NOMO-1 treated with DMSO at 0.1 percent for 48 hours (cell line): ENCODE measurements at regions not wholly inside any gene's neighbourhood (a gene's known extent, or its start where the extent isn't known, plus 50 kb on each side); places are given as distances from the start of the nearest gene placed in this dataset.

Experiments
- DNase-seq: peaks from one replicate; lab custom pipeline; 2025; ENCODE audit not compliant: unreplicated experiment; lab: John Stamatoyannopoulos, UW

DNA sequence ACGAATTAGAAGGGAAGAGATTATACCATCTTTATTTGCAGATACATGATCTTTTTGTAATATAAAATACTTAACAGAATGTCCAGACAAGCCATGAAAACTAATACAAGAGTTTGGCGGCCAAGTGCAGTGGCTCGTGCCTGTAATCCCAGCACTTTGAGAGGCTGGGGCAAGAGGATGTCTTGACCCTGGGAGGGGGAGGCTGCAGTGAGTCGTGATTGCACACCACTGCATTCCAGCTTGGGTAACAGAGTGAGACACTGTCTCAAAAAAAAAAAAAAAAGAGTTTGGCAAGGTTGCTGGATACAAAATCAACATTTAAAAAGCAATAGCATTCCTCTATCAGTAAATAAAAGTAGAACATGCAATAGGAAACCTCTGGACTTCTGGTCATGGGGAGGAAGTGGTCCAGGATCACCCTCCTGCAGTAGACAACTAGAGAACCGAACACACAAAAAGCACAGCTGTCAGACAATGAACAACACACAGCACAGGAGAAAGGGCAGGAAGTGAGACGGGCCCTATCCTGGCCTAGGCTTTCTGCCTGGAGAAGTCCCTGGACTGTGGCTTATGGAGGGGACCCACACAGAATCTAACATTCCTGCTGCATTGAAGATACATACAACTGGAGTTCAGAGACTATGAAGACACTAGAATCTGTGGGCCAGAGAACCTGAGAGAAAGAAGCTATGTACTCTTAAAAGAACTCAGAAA lies 118.9 kb upstream of the ARL4C start:
- DNase-seq: no peak

DNA sequence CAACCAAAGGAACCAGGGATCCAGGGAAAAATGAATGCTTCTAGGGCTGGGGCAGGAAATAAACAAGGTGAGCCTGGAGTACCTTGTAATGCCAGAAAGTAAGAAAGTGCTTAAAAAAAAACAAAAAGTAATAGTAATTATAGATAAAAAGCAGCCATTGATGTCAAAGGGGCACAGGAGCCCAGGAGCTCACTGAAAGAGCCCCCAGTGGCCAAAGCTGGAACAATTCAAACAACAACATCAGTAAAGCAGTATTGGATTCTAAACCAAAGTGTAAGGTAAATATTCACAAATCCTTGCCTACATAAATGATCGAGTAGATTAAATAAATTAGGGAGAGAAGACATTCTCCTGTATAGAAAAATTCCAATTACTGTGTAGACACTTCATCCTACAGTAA lies 114.3 kb upstream of the ARL4C start:
- DNase-seq: no peak

DNA sequence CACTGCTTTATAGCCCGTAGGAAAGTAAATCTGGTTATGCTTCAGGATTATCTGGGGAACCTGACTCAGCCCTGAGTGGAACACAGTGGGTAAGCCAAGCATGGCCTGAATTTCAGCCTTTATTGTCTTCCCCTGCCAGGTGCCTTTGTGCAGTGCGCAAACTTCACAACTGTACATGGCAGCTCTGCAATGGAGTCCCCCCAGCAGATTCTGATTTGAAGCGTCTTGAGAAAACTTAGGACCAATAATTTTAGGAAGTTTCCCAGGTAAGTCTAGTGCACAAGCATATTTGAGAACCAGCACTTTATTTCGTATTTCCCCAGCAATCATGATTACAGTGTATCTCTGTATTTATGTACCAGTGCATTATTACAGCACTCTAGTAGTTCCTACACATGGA lies 112.1 kb upstream of the ARL4C start:
- DNase-seq: no peak

DNA sequence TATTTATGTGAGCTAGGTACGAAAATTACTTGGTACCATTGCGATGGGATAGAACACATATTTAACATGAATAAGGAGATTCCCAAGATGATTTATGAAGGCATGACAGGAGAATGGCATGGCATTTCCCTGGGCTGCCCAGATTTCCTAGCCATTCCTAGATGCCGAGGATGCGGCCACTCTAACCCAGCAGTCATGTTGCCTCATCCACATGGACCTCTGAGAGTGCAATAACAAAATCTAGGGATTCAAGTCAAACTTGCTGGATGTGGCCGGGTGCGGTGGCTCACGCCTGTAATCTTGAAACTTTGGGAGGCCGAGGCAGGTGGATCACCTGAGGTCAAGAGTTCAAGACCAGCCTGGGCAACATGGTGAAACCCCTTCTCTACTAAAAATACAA lies 110.8 kb upstream of the ARL4C start:
- no peak for DNase-seq

DNA sequence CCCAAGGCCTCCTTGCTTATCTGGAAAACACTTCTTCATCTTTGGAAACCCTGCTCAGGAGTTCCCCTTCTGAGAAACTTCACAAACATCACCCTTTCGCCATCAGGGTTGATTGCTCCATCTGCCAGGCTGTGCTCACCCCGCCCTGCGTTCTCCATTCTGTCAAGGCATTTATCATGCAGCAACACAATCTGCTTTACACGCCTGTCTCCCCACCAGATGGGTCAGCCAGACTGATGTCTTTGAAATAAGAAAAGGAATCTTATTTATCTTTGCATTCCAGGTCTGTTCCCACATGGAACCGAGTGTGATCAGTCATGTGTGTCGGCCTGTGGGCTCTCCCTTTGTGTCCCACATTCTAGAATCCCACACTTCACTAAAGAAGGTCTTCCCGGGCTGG lies 110.0 kb upstream of the ARL4C start:
- DNase-seq: peak; percentile 77

DNA sequence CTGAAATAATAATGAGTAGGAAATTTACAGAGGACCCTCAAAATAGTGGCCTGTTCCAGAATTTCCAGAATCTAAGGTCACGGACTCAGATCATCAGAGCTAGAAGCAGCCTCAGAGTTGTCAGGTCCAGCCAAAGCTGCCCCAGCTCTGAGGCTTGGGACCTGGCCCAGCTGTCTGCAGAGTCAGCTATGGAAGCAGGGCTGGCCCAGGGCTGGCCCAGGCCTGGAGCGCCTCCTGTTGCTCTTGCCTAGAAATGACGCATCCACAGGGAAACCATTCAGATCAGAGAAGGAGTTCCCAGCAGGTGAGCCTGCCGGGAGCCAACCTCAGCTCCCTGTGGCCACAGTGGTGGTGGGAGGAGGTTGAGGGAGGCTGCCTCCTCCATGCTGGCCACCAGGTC lies 106.7 kb upstream of the ARL4C start:
- DNase-seq: no peak

DNA sequence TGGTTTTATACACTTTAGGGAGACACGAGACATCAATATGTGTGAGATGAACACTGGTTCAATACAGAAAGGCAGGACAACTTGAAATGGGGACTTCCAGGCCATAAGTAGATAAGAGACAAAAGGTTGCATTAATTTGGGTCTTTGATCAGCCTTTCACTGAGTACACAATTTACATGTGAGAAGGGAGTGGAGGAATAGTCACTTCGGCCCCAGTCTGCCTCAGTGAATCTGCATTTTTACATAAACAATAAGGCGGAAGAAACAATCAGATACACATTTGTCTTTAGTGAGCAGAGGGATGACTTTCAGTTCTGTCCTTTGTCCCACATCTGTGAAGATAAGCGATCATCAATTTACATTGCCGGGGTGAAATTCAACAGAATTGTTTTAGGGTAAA lies 104.3 kb upstream of the ARL4C start:
- no peak for DNase-seq

DNA sequence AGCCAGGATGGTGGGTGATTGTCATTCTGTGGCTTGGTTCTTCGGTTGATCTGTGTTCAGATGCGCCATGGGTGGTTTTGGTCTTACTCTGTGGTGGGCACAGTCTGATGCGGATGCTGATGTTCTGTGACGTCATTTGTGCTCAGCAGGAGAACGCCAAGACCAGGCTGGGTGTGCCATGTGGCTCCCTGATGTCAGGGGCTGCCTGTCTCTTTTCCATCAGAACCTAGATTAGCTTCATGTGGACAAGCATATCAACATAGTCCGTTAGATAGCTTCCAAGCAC lies 100.6 kb upstream of the ARL4C start:
- DNase-seq: no peak

DNA sequence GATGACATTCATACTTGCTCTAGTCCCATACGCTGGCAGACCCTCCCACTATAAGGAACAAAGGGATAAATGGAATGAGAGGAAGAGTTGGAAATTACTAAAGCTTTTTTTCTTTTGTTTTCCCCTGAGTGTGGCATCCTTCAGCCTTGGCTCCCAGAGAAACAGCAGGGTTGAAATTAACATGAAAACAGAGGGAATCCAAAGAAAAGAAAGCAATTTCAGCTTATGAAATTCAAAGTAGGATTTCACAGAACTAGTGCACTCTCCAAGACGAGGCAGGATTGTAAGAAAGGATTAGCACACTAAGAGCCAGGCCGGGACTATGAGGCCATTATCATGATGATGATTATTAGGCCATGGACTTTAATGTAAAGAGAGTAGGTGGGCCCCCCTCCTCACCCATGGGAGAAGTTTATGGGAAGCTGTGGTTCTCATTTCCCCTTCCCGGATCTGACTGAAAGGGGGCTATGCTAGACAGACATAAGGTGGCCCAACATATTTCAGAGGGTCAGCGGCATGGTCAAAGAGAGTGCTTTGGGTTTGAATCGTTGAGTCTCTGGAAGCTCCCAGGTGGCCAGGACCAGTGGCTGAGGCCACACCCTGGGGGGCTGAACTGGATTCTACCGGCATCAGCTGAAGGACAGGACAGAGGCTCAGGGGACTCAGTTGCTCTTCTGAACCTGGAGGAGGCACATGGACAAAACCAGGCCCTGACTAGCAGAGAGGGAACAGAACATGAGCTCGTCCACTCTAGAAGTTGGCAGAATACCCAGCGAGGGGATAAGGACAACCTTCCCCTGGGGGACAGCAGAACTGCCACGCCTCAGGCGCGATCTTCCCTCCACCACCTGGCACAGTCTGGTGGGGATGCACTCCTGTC lies 100.1 kb upstream of the ARL4C start:
- DNase-seq: no peak

DNA sequence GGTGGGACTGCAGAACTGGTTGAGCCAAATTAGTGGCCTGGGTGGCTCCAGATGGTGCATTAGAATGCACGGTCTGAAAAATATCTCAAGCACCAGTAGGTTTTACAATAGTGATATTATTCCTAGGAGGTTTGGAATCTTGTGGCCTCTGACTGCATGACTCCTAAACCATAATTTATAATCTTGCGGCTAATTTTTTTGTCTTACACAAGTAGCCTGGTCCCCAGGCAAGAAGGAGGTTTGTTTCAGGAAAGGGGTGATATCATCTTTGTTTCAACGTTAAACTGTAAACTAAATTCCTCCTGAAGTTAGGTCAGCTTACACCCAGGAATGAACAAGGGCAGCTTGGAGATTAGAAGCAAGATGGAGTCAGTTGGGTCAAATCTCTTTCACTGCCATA lies 98.9 kb upstream of the ARL4C start:
- no peak for DNase-seq

DNA sequence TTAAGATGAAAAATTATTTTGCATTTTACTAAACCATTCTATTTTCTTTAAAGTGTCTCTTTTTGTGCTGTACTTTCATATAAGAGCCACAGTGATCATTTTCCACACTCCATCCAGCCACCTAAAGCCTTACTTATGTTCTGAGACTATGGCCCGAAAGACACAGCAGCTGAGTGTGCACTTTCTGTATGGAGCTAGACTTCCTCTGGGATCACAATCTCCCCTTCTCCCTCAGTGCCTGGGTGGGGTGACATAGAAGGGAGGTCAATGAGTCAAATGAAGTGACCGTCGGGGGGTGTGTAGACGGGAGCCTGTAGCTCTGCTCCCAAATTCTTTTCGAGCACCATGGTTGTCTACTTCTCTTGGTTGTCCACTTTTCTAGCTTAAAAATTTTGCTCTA lies 97.8 kb upstream of the ARL4C start:
- DNase-seq: no peak

DNA sequence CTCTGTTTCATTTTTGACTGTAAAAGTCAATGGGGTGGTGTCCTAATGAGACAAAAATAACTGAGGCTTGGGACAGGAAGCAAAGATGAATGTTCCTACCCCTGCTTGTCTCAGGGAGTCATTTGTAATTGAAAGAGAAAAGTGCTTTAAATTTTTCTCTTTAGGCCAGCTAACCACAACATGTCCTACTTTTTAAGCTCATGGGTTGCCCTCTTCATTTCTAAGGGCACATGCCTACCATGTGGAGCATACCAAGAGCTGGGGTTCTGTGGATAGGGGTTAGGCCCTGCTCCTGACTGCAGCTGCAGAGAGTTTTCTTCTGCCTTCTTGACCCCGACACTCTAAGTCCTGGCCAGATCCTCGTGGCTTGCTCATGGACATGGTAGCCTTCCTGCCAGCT lies 96.8 kb upstream of the ARL4C start:
- no peak for DNase-seq

DNA sequence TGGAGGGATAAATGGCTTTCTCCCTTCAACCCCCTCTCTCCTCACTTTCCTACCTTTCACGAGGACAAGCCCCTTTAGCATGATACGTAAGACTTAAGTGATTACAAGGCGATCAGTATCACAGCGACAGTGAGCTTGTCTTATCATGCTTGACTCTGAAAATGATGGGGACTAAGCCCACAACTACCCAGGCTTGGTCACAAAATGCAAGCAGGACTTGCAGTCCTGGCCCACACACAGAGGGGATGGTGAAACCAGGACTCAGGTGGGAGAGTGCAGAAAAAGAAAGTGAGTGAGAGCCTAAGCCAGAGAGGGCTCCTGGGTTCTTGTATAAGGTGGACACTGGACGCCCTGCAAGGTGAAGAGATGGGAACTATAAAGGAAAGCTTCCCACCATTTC lies 95.7 kb upstream of the ARL4C start:
- DNase-seq: no peak

DNA sequence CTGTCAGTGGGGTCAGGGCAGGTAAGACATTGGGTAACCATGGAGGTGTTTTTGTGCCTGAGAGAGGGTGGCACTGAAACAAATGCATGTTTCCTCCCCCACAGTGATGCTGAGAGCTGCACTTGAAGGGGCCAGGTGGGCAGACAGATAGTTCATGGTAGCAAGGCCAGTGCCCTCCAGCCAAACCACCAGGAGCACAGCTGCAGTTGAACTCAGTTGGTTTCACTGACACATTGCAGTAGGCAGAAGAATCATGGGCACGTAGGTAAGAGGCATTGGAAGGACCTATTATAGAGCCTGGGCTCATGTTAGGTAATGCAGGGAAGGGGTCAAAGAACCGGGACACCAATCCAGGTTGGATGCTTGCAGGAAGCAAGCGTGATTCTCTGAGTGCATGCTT lies 93.2 kb upstream of the ARL4C start:
- no peak for DNase-seq

DNA sequence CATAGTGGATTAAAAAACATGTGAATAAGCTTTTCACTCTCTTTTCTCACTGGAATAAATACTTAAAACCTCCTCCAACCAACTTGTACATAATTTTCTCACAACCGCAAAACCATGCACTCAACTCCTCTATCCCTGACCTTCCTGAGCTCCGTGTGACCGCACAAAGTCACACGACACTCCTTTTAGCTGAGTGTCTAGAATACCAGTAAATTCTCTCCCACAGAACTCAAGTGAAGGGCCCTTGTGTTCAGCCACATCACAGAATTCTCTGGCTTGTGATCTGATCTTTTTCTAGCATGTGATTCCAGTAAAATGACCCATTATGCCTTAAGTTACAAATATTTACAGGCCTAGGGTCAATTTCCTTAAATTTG lies 91.2 kb upstream of the ARL4C start:
- DNase-seq: no peak

DNA sequence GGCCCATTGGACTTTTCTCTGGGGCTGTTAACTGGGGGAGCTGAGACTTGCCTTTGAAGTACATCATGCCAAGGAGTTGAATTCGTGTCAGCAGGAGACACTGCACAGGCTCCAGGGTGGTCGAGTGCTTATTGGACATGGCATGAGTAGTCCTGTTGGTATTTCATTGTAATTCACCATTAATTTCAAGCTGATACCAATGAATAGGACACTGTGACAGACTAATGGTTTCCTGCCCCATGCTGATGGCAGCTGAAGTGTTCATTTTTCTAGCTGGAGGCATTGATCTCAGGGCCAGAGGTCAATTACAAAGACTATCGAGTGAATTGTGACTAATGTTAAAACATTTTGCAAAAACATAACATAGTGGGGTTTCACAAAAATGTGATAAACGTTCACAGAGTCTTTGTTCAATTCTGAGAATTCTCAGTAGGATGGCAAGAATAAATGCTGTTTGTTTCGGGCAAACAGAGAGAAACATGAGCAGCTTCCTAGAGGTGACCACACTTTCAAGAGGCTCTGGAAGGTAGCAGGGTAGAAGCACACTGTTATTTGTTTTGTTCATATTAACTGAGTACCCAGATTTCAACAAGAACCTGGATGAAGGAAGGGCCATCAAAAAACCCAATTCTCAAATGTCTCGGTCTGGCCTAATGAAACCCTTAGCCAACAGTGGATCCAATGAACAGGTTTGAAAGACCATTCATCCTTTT lies 90.6 kb upstream of the ARL4C start:
- DNase-seq: no peak

DNA sequence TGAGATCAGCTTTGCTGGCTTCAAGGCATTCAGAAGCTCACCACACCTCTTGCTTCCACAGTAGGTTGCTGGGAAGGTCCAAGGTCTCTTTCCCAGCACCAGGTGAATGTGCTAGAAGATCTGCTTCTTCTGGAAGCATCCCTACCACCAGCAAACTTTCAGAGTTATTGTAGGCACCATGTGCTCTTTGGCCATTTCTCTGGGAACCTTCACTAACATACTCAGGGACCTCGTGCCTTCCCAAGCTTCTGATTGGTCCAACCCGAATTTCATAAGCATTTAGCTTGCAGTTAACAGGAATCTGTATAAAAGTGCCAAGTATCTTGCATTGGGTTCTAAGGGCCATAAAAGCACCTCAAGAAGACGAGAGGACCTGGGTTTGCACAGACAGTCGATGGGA lies 86.5 kb upstream of the ARL4C start:
- DNase-seq: no peak

DNA sequence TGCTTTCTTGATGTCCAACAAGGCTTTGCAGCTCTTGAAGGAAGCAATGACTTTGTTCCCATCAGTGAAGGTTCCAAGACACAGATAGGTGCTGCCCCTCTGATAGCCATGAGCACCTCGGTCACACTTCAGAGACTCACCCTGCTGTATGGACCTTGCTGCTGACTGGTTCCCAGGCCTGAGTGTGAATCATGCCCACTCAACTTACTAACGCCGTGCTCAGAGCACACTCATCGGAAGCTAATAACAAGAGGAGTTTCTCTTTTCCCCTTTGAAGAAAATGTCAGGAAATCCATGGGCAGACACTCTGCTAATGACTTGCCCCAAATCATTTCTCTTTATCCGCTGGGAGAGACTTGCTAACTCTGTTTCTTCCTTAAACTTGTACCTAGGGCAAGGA lies 83.8 kb upstream of the ARL4C start:
- no peak for DNase-seq

DNA sequence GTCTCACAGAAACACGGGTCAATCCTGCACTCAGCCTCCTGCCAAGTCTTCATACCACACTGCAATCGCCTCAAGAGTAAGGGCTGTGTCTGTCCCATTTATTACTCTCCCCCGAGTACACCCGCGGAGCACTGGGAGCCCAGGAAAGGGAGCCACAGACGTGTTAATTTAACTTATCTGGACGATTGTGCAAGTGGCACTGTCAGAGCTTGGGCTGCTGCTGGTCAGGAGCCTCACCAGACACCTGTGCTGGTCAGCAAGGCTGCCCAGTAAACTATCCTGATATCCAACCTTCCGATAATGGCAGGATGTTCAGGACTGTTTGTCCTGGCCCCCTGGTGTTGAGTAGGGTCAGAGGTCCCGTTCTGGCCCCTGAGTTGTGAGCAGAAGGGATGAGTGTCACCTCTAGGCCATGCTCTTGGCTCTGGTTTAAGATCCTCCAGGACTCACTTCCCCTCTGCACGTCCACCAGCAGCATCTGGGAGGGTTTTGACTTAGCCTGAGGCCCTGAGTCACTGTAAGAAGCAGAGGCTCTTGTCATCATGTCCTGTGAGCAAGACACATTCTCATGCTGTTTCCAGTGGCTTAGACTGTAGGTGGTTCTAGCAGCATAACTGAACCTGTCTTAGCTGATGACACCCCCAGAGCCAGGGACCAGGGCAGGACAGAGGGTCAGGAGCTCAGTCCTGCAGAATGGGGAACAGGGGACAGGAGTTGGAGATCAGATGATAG lies 82.5 kb upstream of the ARL4C start:
- DNase-seq: peak; percentile 41

DNA sequence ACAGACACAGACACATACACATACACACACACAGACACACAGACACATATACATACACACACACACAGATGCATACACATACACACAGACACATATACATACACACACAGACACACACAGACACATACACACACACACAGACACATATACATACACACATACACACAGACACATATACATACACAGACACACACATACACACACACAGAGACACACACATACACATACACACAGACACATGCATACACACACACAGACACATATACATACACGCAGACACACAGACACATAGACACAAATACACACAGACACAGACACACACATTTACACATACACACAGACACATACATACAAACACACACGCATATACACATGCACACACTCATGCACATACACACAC lies 81.5 kb upstream of the ARL4C start:
- no peak for DNase-seq

DNA sequence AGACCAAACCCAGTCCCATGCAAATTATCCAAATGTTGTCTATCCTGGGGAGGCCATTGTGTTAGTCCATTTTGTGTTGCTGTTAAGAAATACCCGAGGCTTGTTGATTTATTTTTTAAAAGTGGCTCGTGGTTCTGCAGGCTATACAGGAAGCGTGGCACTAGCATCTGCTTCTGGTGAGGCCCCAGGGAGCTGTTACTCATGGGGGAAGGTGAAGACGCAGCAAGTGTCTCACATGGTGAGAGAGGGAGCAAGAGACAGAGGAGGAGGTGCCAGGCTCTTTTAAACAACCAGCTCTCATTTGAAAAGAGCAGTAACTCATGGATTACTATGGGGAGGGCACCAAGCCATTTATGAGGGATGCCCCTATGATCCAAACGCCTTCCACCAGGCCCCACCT lies 80.3 kb upstream of the ARL4C start:
- DNase-seq: no peak
